Right lobe of liver (tissue), 4 donors: ENCODE measurements at regions not wholly inside any gene's neighbourhood (a gene's known extent, or its start where the extent isn't known, plus 50 kb on each side); places are given as distances from the start of the nearest gene placed in this dataset.

Experiments
- CTCF ChIP-seq, 4 donors: fragments of 200-600 bp in 3 of 4; fragments of 450-650 bp in 1 of 4; IDR thresholded peaks; one replicate each; pipeline versions ENCODE4 v1.5.1 to v1.8.0; 2016 to 2022; ENCODE audit warnings: antibody characterized with exemption in 4 of 4, mild to moderate bottlenecking in 2 of 4
- POLR2A ChIP-seq: fragments of 450-650 bp; IDR thresholded peaks from one replicate; pipeline ENCODE4 v1.6.1; 2017; ENCODE audit warnings: antibody characterized with exemption, mild to moderate bottlenecking
- donor health status: DM: no; HTN: no; CAD: no.
- donor health status: DM: no; HTN: no; CAD: no.
- donor health status: DM: no; HTN: yes; CAD: no.

GRCh38 chr2:220556658-220557057 is 929.2 kb downstream of the SLC4A3 start:
- TF ChIP-seq CTCF (IDR thresholded peaks at IDR 0.05): no peak
- TF ChIP-seq POLR2A: no peak
